ENCODE measurements at regions not wholly inside any gene's neighbourhood (a gene's known extent, or its start where the extent isn't known, plus 50 kb on each side); places are given as distances from the start of the nearest gene placed in this dataset.

- no peak overlapping the region for H2BK120ac ChIP-seq (ENCODE audit: low read depth, low read length)
- H3K27ac ChIP-seq (replicated peaks; ENCODE audit: low read length) = no peak overlapping the region
These were observed 567.5 kb upstream of the CHAC2 start for GRCh38 chr2:53200072-53200471.

GRCh38 chr2:53188851-53189510, 578.6 kb upstream of the CHAC2 start:
- Histone ChIP-seq H2BK120ac (ENCODE audit: low read depth, low read length) (no peak overlapping the region), H2AFZ (ENCODE audit: low read length) (no peak overlapping the region), H3K36me3 (replicated peaks in 1 of 2; ENCODE audit: control insufficient read depth in 2 of 2, insufficient read depth in 2 of 2, low read length in 2 of 2) (no peaks in the 10 kb centered on the region), H4K91ac (ENCODE audit: low read depth, low read length, poor library complexity) (no peak overlapping the region), H2AK5ac (ENCODE audit: low read depth, low read length) (no peak overlapping the region), H3K14ac (ENCODE audit: low read length) (no peak overlapping the region), H3K4me1 (ENCODE audit: control insufficient read depth in 2 of 2, insufficient read depth in 1 of 2, low read depth in 1 of 2, low read length in 2 of 2) (peaks cover 4% of the 10 kb centered on the region in 2 donors), H3K4ac (ENCODE audit: low read length) (no peak overlapping the region), H3K27me3 (ENCODE audit: control insufficient read depth in 3 of 3, insufficient read depth in 3 of 3, low read depth in 1 of 3, low read length in 3 of 3) (no peaks in the 10 kb centered on the region), H3K18ac (ENCODE audit: low read length) (no peak overlapping the region), H3K27ac (replicated peaks; ENCODE audit: low read length) (no peak overlapping the region), H3K23ac (ENCODE audit: low read depth, low read length, poor library complexity) (no peak overlapping the region), H2BK5ac (ENCODE audit: low read length) (no peak overlapping the region), H2BK12ac (ENCODE audit: low read length) (no peak overlapping the region), H4K8ac (ENCODE audit: low read depth, low read length) (no peak overlapping the region), H3K9me3 (replicated peaks in 1 of 2; ENCODE audit: control insufficient read depth in 2 of 2, insufficient read depth in 1 of 2, low read depth in 1 of 2, low read length in 2 of 2) (no peaks in the 10 kb centered on the region), H3K9ac (ENCODE audit: low read depth, low read length, poor library complexity) (no peak overlapping the region), H2BK15ac (ENCODE audit: low read length) (no peak overlapping the region), H3K4me3 (ENCODE audit: low read length in 2 of 2) (no peak overlapping the region), H3K79me1 (ENCODE audit: low read depth, low read length) (no peaks in the 10 kb centered on the region), H3K4me2 (ENCODE audit: insufficient read depth, low read length, poor library complexity, severe bottlenecking) (no peak overlapping the region)
- WGBS, 2 donors (ENCODE audit: extremely low coverage in 2 of 2, insufficient read length in 2 of 2, insufficient replicate concordance in 1 of 2) = no CpG with 5 or more reads among the region's 7 CpGs
- no peak for DNase-seq (ENCODE audit: low spot score)

More at GRCh38 chr2:53200072-53200471, 567.5 kb upstream of the CHAC2 start:
- Histone ChIP-seq H2BK12ac (ENCODE audit: low read length) (no peak overlapping the region), H3K4me2 (ENCODE audit: insufficient read depth, low read length, poor library complexity, severe bottlenecking) (no peak overlapping the region), H3K9ac (ENCODE audit: low read depth, low read length, poor library complexity) (no peak overlapping the region), H3K4me3 (ENCODE audit: low read length in 2 of 2) (no peak overlapping the region), H3K4ac (ENCODE audit: low read length) (no peak overlapping the region), H3K18ac (ENCODE audit: low read length) (no peak overlapping the region), H3K36me3 (replicated peaks in 1 of 2; ENCODE audit: control insufficient read depth in 2 of 2, insufficient read depth in 2 of 2, low read length in 2 of 2) (no peaks in the 10 kb centered on the region), H4K91ac (ENCODE audit: low read depth, low read length, poor library complexity) (no peak overlapping the region), H3K27me3 (ENCODE audit: control insufficient read depth in 3 of 3, insufficient read depth in 3 of 3, low read depth in 1 of 3, low read length in 3 of 3) (no peaks in the 10 kb centered on the region), H2BK15ac (ENCODE audit: low read length) (no peak overlapping the region), H3K79me1 (ENCODE audit: low read depth, low read length) (no peaks in the 10 kb centered on the region), H3K9me3 (replicated peaks in 1 of 2; ENCODE audit: control insufficient read depth in 2 of 2, insufficient read depth in 1 of 2, low read depth in 1 of 2, low read length in 2 of 2) (no peaks in the 10 kb centered on the region), H4K8ac (ENCODE audit: low read depth, low read length) (no peak overlapping the region), H3K4me1 (ENCODE audit: control insufficient read depth in 2 of 2, insufficient read depth in 1 of 2, low read depth in 1 of 2, low read length in 2 of 2) (no peaks in the 10 kb centered on the region), H2BK5ac (ENCODE audit: low read length) (no peak overlapping the region), H3K23ac (ENCODE audit: low read depth, low read length, poor library complexity) (no peak overlapping the region), H2AK5ac (ENCODE audit: low read depth, low read length) (no peak overlapping the region), H3K14ac (ENCODE audit: low read length) (no peak overlapping the region), H2AFZ (ENCODE audit: low read length) (no peak overlapping the region)
- WGBS, 2 donors (ENCODE audit: extremely low coverage in 2 of 2, insufficient read length in 2 of 2, insufficient replicate concordance in 1 of 2) = no CpG with 5 or more reads among the region's 3 CpGs
- DNase-seq (ENCODE audit: low spot score) = no peak

- Histone ChIP-seq H3K4me2 (ENCODE audit: insufficient read depth, low read length, poor library complexity, severe bottlenecking) (no peak overlapping the region), H2AK5ac (ENCODE audit: low read depth, low read length) (no peak overlapping the region), H2BK12ac (ENCODE audit: low read length) (no peak overlapping the region), H2BK5ac (ENCODE audit: low read length) (no peak overlapping the region), H3K4me1 (ENCODE audit: control insufficient read depth in 2 of 2, insufficient read depth in 1 of 2, low read depth in 1 of 2, low read length in 2 of 2) (peaks cover 0 to 9% of the 10 kb centered on the region in 2 donors), H3K14ac (ENCODE audit: low read length) (no peak overlapping the region), H3K36me3 (replicated peaks in 1 of 2; ENCODE audit: control insufficient read depth in 2 of 2, insufficient read depth in 2 of 2, low read length in 2 of 2) (no peaks in the 10 kb centered on the region), H3K27me3 (ENCODE audit: control insufficient read depth in 3 of 3, insufficient read depth in 3 of 3, low read depth in 1 of 3, low read length in 3 of 3) (no peaks in the 10 kb centered on the region), H3K9ac (ENCODE audit: low read depth, low read length, poor library complexity) (no peak overlapping the region), H3K9me3 (replicated peaks in 1 of 2; ENCODE audit: control insufficient read depth in 2 of 2, insufficient read depth in 1 of 2, low read depth in 1 of 2, low read length in 2 of 2) (no peaks in the 10 kb centered on the region), H4K91ac (ENCODE audit: low read depth, low read length, poor library complexity) (no peak overlapping the region), H3K18ac (ENCODE audit: low read length) (no peak overlapping the region), H3K27ac (replicated peaks; ENCODE audit: low read length) (no peak overlapping the region), H2BK120ac (ENCODE audit: low read depth, low read length) (no peak overlapping the region), H4K8ac (ENCODE audit: low read depth, low read length) (no peak overlapping the region), H3K79me1 (ENCODE audit: low read depth, low read length) (no peaks in the 10 kb centered on the region), H3K4ac (ENCODE audit: low read length) (no peak overlapping the region), H2AFZ (ENCODE audit: low read length) (no peak overlapping the region), H3K23ac (ENCODE audit: low read depth, low read length, poor library complexity) (no peak overlapping the region), H2BK15ac (ENCODE audit: low read length) (no peak overlapping the region), H3K4me3 (ENCODE audit: low read length in 2 of 2) (no peak overlapping the region)
- DNase-seq (ENCODE audit: low spot score) = peak; percentile 12
These were observed 584.0 kb upstream of the CHAC2 start for GRCh38 chr2:53183581-53183980.

GRCh38 chr2:53182601-53183000, 585.0 kb upstream of the CHAC2 start:
- no peak overlapping the region for H3K4me2 ChIP-seq (ENCODE audit: insufficient read depth, low read length, poor library complexity, severe bottlenecking)
- no peaks in the 10 kb centered on the region for H3K36me3 ChIP-seq (replicated peaks in 1 of 2; ENCODE audit: control insufficient read depth in 2 of 2, insufficient read depth in 2 of 2, low read length in 2 of 2)
- no peak overlapping the region for H4K8ac ChIP-seq (ENCODE audit: low read depth, low read length)
- no peak overlapping the region for H3K4ac ChIP-seq (ENCODE audit: low read length)
- no peak overlapping the region for H3K9ac ChIP-seq (ENCODE audit: low read depth, low read length, poor library complexity)
- no peak overlapping the region for H3K4me3 ChIP-seq (ENCODE audit: low read length in 2 of 2)
- H3K18ac ChIP-seq (ENCODE audit: low read length) = no peak overlapping the region
- WGBS, 2 donors (ENCODE audit: extremely low coverage in 2 of 2, insufficient read length in 2 of 2, insufficient replicate concordance in 1 of 2) = no CpG with 5 or more reads among the region's 5 CpGs
- H3K4me1 ChIP-seq (ENCODE audit: control insufficient read depth in 2 of 2, insufficient read depth in 1 of 2, low read depth in 1 of 2, low read length in 2 of 2) = peaks cover 0 to 9% of the 10 kb centered on the region in 2 donors
- no peaks in the 10 kb centered on the region for H3K9me3 ChIP-seq (replicated peaks in 1 of 2; ENCODE audit: control insufficient read depth in 2 of 2, insufficient read depth in 1 of 2, low read depth in 1 of 2, low read length in 2 of 2)
- H3K27me3 ChIP-seq (ENCODE audit: control insufficient read depth in 3 of 3, insufficient read depth in 3 of 3, low read depth in 1 of 3, low read length in 3 of 3) = no peaks in the 10 kb centered on the region
- no peak overlapping the region for H2BK12ac ChIP-seq (ENCODE audit: low read length)
- H3K14ac ChIP-seq (ENCODE audit: low read length) = no peak overlapping the region
- no peak overlapping the region for H2BK120ac ChIP-seq (ENCODE audit: low read depth, low read length)
- no peak overlapping the region for H2AK5ac ChIP-seq (ENCODE audit: low read depth, low read length)
- H3K23ac ChIP-seq (ENCODE audit: low read depth, low read length, poor library complexity) = no peak overlapping the region
- H2BK5ac ChIP-seq (ENCODE audit: low read length) = no peak overlapping the region
- no peak for DNase-seq (ENCODE audit: low spot score)
- H2AFZ ChIP-seq (ENCODE audit: low read length) = peak overlapping the region; percentile 55
- H4K91ac ChIP-seq (ENCODE audit: low read depth, low read length, poor library complexity) = no peak overlapping the region
- no peak overlapping the region for H2BK15ac ChIP-seq (ENCODE audit: low read length)
- H3K79me1 ChIP-seq (ENCODE audit: low read depth, low read length) = no peaks in the 10 kb centered on the region
- H3K27ac ChIP-seq (replicated peaks; ENCODE audit: low read length) = no peak overlapping the region

Measured in neuronal stem cell (in vitro differentiated cells).